ENCODE measurements at regions not wholly inside any gene's neighbourhood (a gene's known extent, or its start where the extent isn't known, plus 50 kb on each side); places are given as distances from the start of the nearest gene placed in this dataset.

GRCh38 chr19:28155265-28155664 is 1057.7 kb downstream of the UQCRFS1 start:
- H3K4me3 ChIP-seq (ENCODE audit: insufficient read depth, low read length) = no peak overlapping the region
- no peak for TF ChIP-seq CTCF (IDR thresholded peaks at IDR 0.05; ENCODE audit: extremely low read depth, low read depth, low read length)

GRCh38 chr19:28154077-28154476 is 1058.9 kb downstream of the UQCRFS1 start:
- no peak for DNase-seq (ENCODE audit: insufficient read length, low spot score, missing footprints)
- H3K4me1 ChIP-seq (ENCODE audit: insufficient read depth, low read length) = no peaks in the 10 kb centered on the region
- no peak for TF ChIP-seq CTCF (IDR thresholded peaks at IDR 0.05; ENCODE audit: extremely low read depth, low read depth, low read length)

More at GRCh38 chr19:28155265-28155664, 1057.7 kb downstream of the UQCRFS1 start:
- H3K4me1 ChIP-seq (ENCODE audit: insufficient read depth, low read length) = no peaks in the 10 kb centered on the region
- H3K36me3 ChIP-seq (ENCODE audit: insufficient read depth, low read length) = no peaks in the 10 kb centered on the region
- no peaks in the 10 kb centered on the region for H3K79me2 ChIP-seq (ENCODE audit: insufficient read depth, low read length)
- H3K27ac ChIP-seq (ENCODE audit: low read depth, low read length) = no peak overlapping the region
- H4K20me1 ChIP-seq (ENCODE audit: insufficient read depth, low read length) = no peaks in the 10 kb centered on the region
- H2AFZ ChIP-seq (ENCODE audit: low read length) = no peak overlapping the region
- no peak for DNase-seq (ENCODE audit: insufficient read length, low spot score, missing footprints)
- no peaks in the 10 kb centered on the region for H3K27me3 ChIP-seq (ENCODE audit: insufficient read depth, low read length)
- no peak overlapping the region for H3K4me2 ChIP-seq (ENCODE audit: insufficient read depth, low read length)
- H3K9me3 ChIP-seq (ENCODE audit: low read depth, low read length) = peaks cover 2% of the 10 kb centered on the region

GRCh38 chr19:28153123-28153522 is 1059.8 kb downstream of the UQCRFS1 start:
- H2AFZ ChIP-seq (ENCODE audit: low read length) = no peak overlapping the region
- DNase-seq (ENCODE audit: insufficient read length, low spot score, missing footprints) = no peak
- H3K4me2 ChIP-seq (ENCODE audit: insufficient read depth, low read length) = no peak overlapping the region
- no peaks in the 10 kb centered on the region for H3K79me2 ChIP-seq (ENCODE audit: insufficient read depth, low read length)
- no peak overlapping the region for H3K4me3 ChIP-seq (ENCODE audit: insufficient read depth, low read length)
- H3K36me3 ChIP-seq (ENCODE audit: insufficient read depth, low read length) = no peaks in the 10 kb centered on the region
- peaks cover 2% of the 10 kb centered on the region for H3K9me3 ChIP-seq (ENCODE audit: low read depth, low read length)
- no peak for TF ChIP-seq CTCF (IDR thresholded peaks at IDR 0.05; ENCODE audit: extremely low read depth, low read depth, low read length)
- H4K20me1 ChIP-seq (ENCODE audit: insufficient read depth, low read length) = no peaks in the 10 kb centered on the region
- H3K27ac ChIP-seq (ENCODE audit: low read depth, low read length) = no peak overlapping the region
- no peaks in the 10 kb centered on the region for H3K4me1 ChIP-seq (ENCODE audit: insufficient read depth, low read length)
- no peaks in the 10 kb centered on the region for H3K27me3 ChIP-seq (ENCODE audit: insufficient read depth, low read length)

More at GRCh38 chr19:28154077-28154476, 1058.9 kb downstream of the UQCRFS1 start:
- no peaks in the 10 kb centered on the region for H3K36me3 ChIP-seq (ENCODE audit: insufficient read depth, low read length)
- H2AFZ ChIP-seq (ENCODE audit: low read length) = no peak overlapping the region
- H4K20me1 ChIP-seq (ENCODE audit: insufficient read depth, low read length) = no peaks in the 10 kb centered on the region
- H3K79me2 ChIP-seq (ENCODE audit: insufficient read depth, low read length) = no peaks in the 10 kb centered on the region
- no peak overlapping the region for H3K4me3 ChIP-seq (ENCODE audit: insufficient read depth, low read length)
- H3K27me3 ChIP-seq (ENCODE audit: insufficient read depth, low read length) = no peaks in the 10 kb centered on the region
- no peak overlapping the region for H3K27ac ChIP-seq (ENCODE audit: low read depth, low read length)
- no peak overlapping the region for H3K4me2 ChIP-seq (ENCODE audit: insufficient read depth, low read length)
- peaks cover 2% of the 10 kb centered on the region for H3K9me3 ChIP-seq (ENCODE audit: low read depth, low read length)

- peaks cover 2% of the 10 kb centered on the region for H3K9me3 ChIP-seq (ENCODE audit: low read depth, low read length)
- H3K4me3 ChIP-seq (ENCODE audit: insufficient read depth, low read length) = no peak overlapping the region
- H3K79me2 ChIP-seq (ENCODE audit: insufficient read depth, low read length) = no peaks in the 10 kb centered on the region
- no peak for DNase-seq (ENCODE audit: insufficient read length, low spot score, missing footprints)
- H3K27me3 ChIP-seq (ENCODE audit: insufficient read depth, low read length) = no peaks in the 10 kb centered on the region
- H3K36me3 ChIP-seq (ENCODE audit: insufficient read depth, low read length) = no peaks in the 10 kb centered on the region
- H3K4me1 ChIP-seq (ENCODE audit: insufficient read depth, low read length) = no peaks in the 10 kb centered on the region
- H3K27ac ChIP-seq (ENCODE audit: low read depth, low read length) = no peak overlapping the region
- H4K20me1 ChIP-seq (ENCODE audit: insufficient read depth, low read length) = no peaks in the 10 kb centered on the region
- no peak overlapping the region for H2AFZ ChIP-seq (ENCODE audit: low read length)
- H3K4me2 ChIP-seq (ENCODE audit: insufficient read depth, low read length) = no peak overlapping the region
- no peak for TF ChIP-seq CTCF (IDR thresholded peaks at IDR 0.05; ENCODE audit: extremely low read depth, low read depth, low read length)
Measured at GRCh38 chr19:28152195-28152594, 1060.8 kb downstream of the UQCRFS1 start.

Measured in osteoblast (primary cell).